Mesendoderm (in vitro differentiated cells): ENCODE measurements at regions not wholly inside any gene's neighbourhood (a gene's known extent, or its start where the extent isn't known, plus 50 kb on each side); places are given as distances from the start of the nearest gene placed in this dataset.

Experiments
- DNase-seq: peaks from one replicate; pipeline ENCODE4 v3.0.0; 2013
- H2AK5ac ChIP-seq: 2 replicates; pipeline ENCODE4 v1.6.1; 2013; ENCODE audit warnings: low read length, inconsistent platforms
- H2BK120ac ChIP-seq: 2 replicates; pipeline ENCODE4 v1.6.1; 2013; ENCODE audit warnings: low read depth, mild to moderate bottlenecking, low read length, moderate library complexity, mixed read lengths
- H2BK15ac ChIP-seq: replicated peaks from 2 replicates; pipeline ENCODE4 v1.6.1; 2013; ENCODE audit warnings: low read depth, mild to moderate bottlenecking, moderate library complexity
- H2BK5ac ChIP-seq: 2 replicates; pipeline ENCODE4 v1.6.1; 2013; ENCODE audit warnings: low read length, inconsistent platforms
- H3K18ac ChIP-seq: 2 replicates; pipeline ENCODE4 v1.6.1; 2013; ENCODE audit warnings: mild to moderate bottlenecking, low read length, mixed read lengths
- H3K23ac ChIP-seq: one replicate; pipeline ENCODE4 v1.6.1; 2013; ENCODE audit warnings: low read length
- H3K27ac ChIP-seq: 2 replicates; pipeline ENCODE4 v1.5.1; 2013; ENCODE audit warnings: low read depth, mild to moderate bottlenecking, inconsistent platforms, low read length, moderate library complexity
- H3K27me3 ChIP-seq: 2 replicates; pipeline ENCODE4 v1.6.1; 2013; ENCODE audit warnings: low read length, control low read depth, mild to moderate bottlenecking, inconsistent platforms; ENCODE audit not compliant: insufficient read depth, poor library complexity
- H3K36me3 ChIP-seq: 2 replicates; pipeline ENCODE4 v1.6.1; 2013; ENCODE audit warnings: low read length, inconsistent platforms; ENCODE audit not compliant: control insufficient read depth, insufficient read depth
- H3K4ac ChIP-seq: one replicate; pipeline ENCODE4 v1.6.1; 2013; ENCODE audit warnings: low read depth, mild to moderate bottlenecking, low read length, moderate library complexity
- H3K4me1 ChIP-seq: 2 replicates; pipeline ENCODE4 v1.6.1; 2013; ENCODE audit warnings: low read depth, low read length, inconsistent platforms; ENCODE audit not compliant: control insufficient read depth
- H3K4me2 ChIP-seq: 2 replicates; pipeline ENCODE4 v1.6.1; 2013; ENCODE audit warnings: low read length
- H3K4me3 ChIP-seq: 2 replicates; pipeline ENCODE4 v1.5.1; 2013; ENCODE audit warnings: mild to moderate bottlenecking, low read length
- H3K56ac ChIP-seq: one replicate; pipeline ENCODE4 v1.6.1; 2013; ENCODE audit warnings: low read length
- H3K79me1 ChIP-seq: 2 replicates; pipeline ENCODE4 v1.6.1; 2013; ENCODE audit warnings: low read length, inconsistent platforms
- H3K79me2 ChIP-seq: 2 replicates; pipeline ENCODE4 v1.6.1; 2013; ENCODE audit warnings: mild to moderate bottlenecking, low read length; ENCODE audit not compliant: control insufficient read depth, insufficient read depth
- H3K9ac ChIP-seq: 2 replicates; pipeline ENCODE4 v1.6.1; 2013; ENCODE audit warnings: low read length, inconsistent platforms
- H4K5ac ChIP-seq: one replicate; pipeline ENCODE4 v1.6.1; 2013; ENCODE audit warnings: low read length
- H4K8ac ChIP-seq: one replicate; pipeline ENCODE4 v1.6.1; 2013; ENCODE audit warnings: low read depth, mild to moderate bottlenecking, control low read depth, low read length, moderate library complexity
- WGBS: extraction: QIAGEN DNeasy Blood & Tissue Kit; methylation state at CpG from one replicate; pipeline ENCODE4 v1.1.7; 2013; ENCODE audit warnings: low lambda C conversion rate, missing lambda C conversion rate; ENCODE audit not compliant: insufficient coverage; ENCODE audit errors: extremely low coverage; 5-methylcytosine and 5-hydroxymethylcytosine counted together

GRCh38 chr9:30970812-30971211 is 1413.6 kb upstream of the ACO1 start:
- no peak overlapping the region for H2BK5ac ChIP-seq
- no peak overlapping the region for H3K9ac ChIP-seq
- no peak overlapping the region for H4K5ac ChIP-seq
- H3K23ac ChIP-seq, result no peak overlapping the region
- no peaks in the 10 kb centered on the region for H3K79me2 ChIP-seq
- H4K8ac ChIP-seq, result no peak overlapping the region
- no peak overlapping the region for H2BK120ac ChIP-seq
- H3K4me3 ChIP-seq, result no peak overlapping the region
- no peaks in the 10 kb centered on the region for H3K79me1 ChIP-seq
- no peaks in the 10 kb centered on the region for H3K4me1 ChIP-seq
- H3K4ac ChIP-seq, result no peak overlapping the region
- no peak overlapping the region for H3K18ac ChIP-seq
- H3K4me2 ChIP-seq, result no peak overlapping the region
- no peak for DNase-seq
- no peak overlapping the region for H3K56ac ChIP-seq
- 100% methylated on average over 2 of the region's 3 CpGs for WGBS
- no peak overlapping the region for H2BK15ac ChIP-seq
- H3K27ac ChIP-seq, result no peak overlapping the region
- H3K36me3 ChIP-seq, result no peaks in the 10 kb centered on the region
- no peak overlapping the region for H2AK5ac ChIP-seq
- H3K27me3 ChIP-seq, result no peaks in the 10 kb centered on the region

GRCh38 chr9:30972654-30973053 is 1411.8 kb upstream of the ACO1 start:
- H3K79me1 ChIP-seq, result no peaks in the 10 kb centered on the region
- no peak overlapping the region for H3K9ac ChIP-seq
- no peak overlapping the region for H2BK120ac ChIP-seq
- H3K4me1 ChIP-seq, result no peaks in the 10 kb centered on the region
- no peaks in the 10 kb centered on the region for H3K79me2 ChIP-seq
- H3K27ac ChIP-seq, result no peak overlapping the region
- H3K36me3 ChIP-seq, result no peaks in the 10 kb centered on the region
- no peak overlapping the region for H3K4me3 ChIP-seq
- no peak overlapping the region for H4K5ac ChIP-seq
- no peak overlapping the region for H3K23ac ChIP-seq
- H4K8ac ChIP-seq, result no peak overlapping the region
- no peak overlapping the region for H3K56ac ChIP-seq
- H3K27me3 ChIP-seq, result no peaks in the 10 kb centered on the region
- H2BK5ac ChIP-seq, result no peak overlapping the region
- no peak overlapping the region for H3K18ac ChIP-seq
- H3K4me2 ChIP-seq, result no peak overlapping the region
- no peak overlapping the region for H2BK15ac ChIP-seq
- no peak overlapping the region for H2AK5ac ChIP-seq
- H3K4ac ChIP-seq, result no peak overlapping the region
- no peak for DNase-seq

- Histone ChIP-seq H3K79me1 (no peaks in the 10 kb centered on the region), H3K9ac (no peak overlapping the region), H3K4me1 (no peaks in the 10 kb centered on the region), H3K4me2 (no peak overlapping the region), H2AK5ac (no peak overlapping the region), H3K4me3 (no peak overlapping the region), H2BK120ac (no peak overlapping the region), H3K79me2 (no peaks in the 10 kb centered on the region), H2BK15ac (no peak overlapping the region), H3K27me3 (no peaks in the 10 kb centered on the region), H3K56ac (no peak overlapping the region), H3K27ac (no peak overlapping the region), H3K18ac (no peak overlapping the region), H3K36me3 (no peaks in the 10 kb centered on the region), H2BK5ac (no peak overlapping the region), H3K23ac (no peak overlapping the region), H3K4ac (no peak overlapping the region), H4K8ac (no peak overlapping the region), H4K5ac (no peak overlapping the region)
- DNase-seq, result peak; percentile 8
- WGBS, result no CpG with 5 or more reads among the region's 1 CpG
Measured at GRCh38 chr9:30977965-30978364, 1406.5 kb upstream of the ACO1 start.

GRCh38 chr9:30982301-30982700 is 1402.1 kb upstream of the ACO1 start:
- H3K27me3 ChIP-seq, result no peaks in the 10 kb centered on the region
- H3K9ac ChIP-seq, result no peak overlapping the region
- H3K79me2 ChIP-seq, result no peaks in the 10 kb centered on the region
- no peak overlapping the region for H3K56ac ChIP-seq
- H2BK15ac ChIP-seq, result no peak overlapping the region
- H3K79me1 ChIP-seq, result no peaks in the 10 kb centered on the region
- no peaks in the 10 kb centered on the region for H3K4me1 ChIP-seq
- no peak overlapping the region for H3K23ac ChIP-seq
- H2AK5ac ChIP-seq, result no peak overlapping the region
- no peaks in the 10 kb centered on the region for H3K36me3 ChIP-seq
- no peak overlapping the region for H3K4ac ChIP-seq
- H3K18ac ChIP-seq, result no peak overlapping the region
- H4K8ac ChIP-seq, result no peak overlapping the region
- H2BK5ac ChIP-seq, result no peak overlapping the region
- no peak overlapping the region for H2BK120ac ChIP-seq
- WGBS, result no CpG with 5 or more reads among the region's 3 CpGs
- DNase-seq, result no peak
- no peak overlapping the region for H3K27ac ChIP-seq
- H4K5ac ChIP-seq, result no peak overlapping the region
- no peak overlapping the region for H3K4me2 ChIP-seq
- no peak overlapping the region for H3K4me3 ChIP-seq

GRCh38 chr9:30995956-30996738 is 1388.3 kb upstream of the ACO1 start:
- WGBS, result no CpG with 5 or more reads among the region's 5 CpGs
- no peak overlapping the region for H3K4me3 ChIP-seq

GRCh38 chr9:30996761-30997160 is 1387.7 kb upstream of the ACO1 start:
- H3K23ac ChIP-seq, result no peak overlapping the region
- H4K5ac ChIP-seq, result no peak overlapping the region
- H3K18ac ChIP-seq, result no peak overlapping the region
- no peak overlapping the region for H2BK15ac ChIP-seq
- no peaks in the 10 kb centered on the region for H3K4me1 ChIP-seq
- H3K56ac ChIP-seq, result no peak overlapping the region
- no peaks in the 10 kb centered on the region for H3K36me3 ChIP-seq
- H2BK120ac ChIP-seq, result no peak overlapping the region
- H3K4me2 ChIP-seq, result no peak overlapping the region
- H3K27me3 ChIP-seq, result no peaks in the 10 kb centered on the region
- H3K4me3 ChIP-seq, result no peak overlapping the region
- no peaks in the 10 kb centered on the region for H3K79me1 ChIP-seq
- no peak overlapping the region for H4K8ac ChIP-seq
- H3K79me2 ChIP-seq, result no peaks in the 10 kb centered on the region
- H2BK5ac ChIP-seq, result no peak overlapping the region
- WGBS, result no CpG with 5 or more reads among the region's 1 CpG
- DNase-seq, result no peak
- H3K9ac ChIP-seq, result no peak overlapping the region
- H3K4ac ChIP-seq, result no peak overlapping the region
- H3K27ac ChIP-seq, result no peak overlapping the region
- H2AK5ac ChIP-seq, result no peak overlapping the region

More at GRCh38 chr9:30995956-30996738, 1388.3 kb upstream of the ACO1 start:
- H3K56ac ChIP-seq, result no peak overlapping the region
- no peaks in the 10 kb centered on the region for H3K4me1 ChIP-seq
- H3K4ac ChIP-seq, result no peak overlapping the region
- no peaks in the 10 kb centered on the region for H3K79me1 ChIP-seq
- no peak overlapping the region for H3K18ac ChIP-seq
- H2BK5ac ChIP-seq, result no peak overlapping the region
- no peak overlapping the region for H2AK5ac ChIP-seq
- no peaks in the 10 kb centered on the region for H3K27me3 ChIP-seq
- no peaks in the 10 kb centered on the region for H3K36me3 ChIP-seq
- no peak overlapping the region for H4K5ac ChIP-seq
- H3K27ac ChIP-seq, result no peak overlapping the region
- H3K4me2 ChIP-seq, result no peak overlapping the region
- no peak overlapping the region for H2BK120ac ChIP-seq
- no peak overlapping the region for H3K23ac ChIP-seq
- H2BK15ac ChIP-seq, result no peak overlapping the region
- H3K79me2 ChIP-seq, result no peaks in the 10 kb centered on the region
- H4K8ac ChIP-seq, result no peak overlapping the region
- no peak for DNase-seq
- no peak overlapping the region for H3K9ac ChIP-seq
